H9 (cell line): ENCODE measurements at regions not wholly inside any gene's neighbourhood (a gene's known extent, or its start where the extent isn't known, plus 50 kb on each side); places are given as distances from the start of the nearest gene placed in this dataset.

Experiments used
- DNase-seq: peaks from one replicate; pipeline ENCODE4 v3.0.0-alpha.2; 2017
- H2AFZ ChIP-seq: one replicate; pipeline ENCODE4 v1.6.1; 2013; ENCODE audit warnings: mild to moderate bottlenecking, low read length, control low read depth, moderate library complexity
- H2AK5ac ChIP-seq: 2 replicates; pipeline ENCODE4 v1.6.1; 2013; ENCODE audit warnings: low read length, control low read depth, mixed read lengths; ENCODE audit not compliant: insufficient read length
- H2BK120ac ChIP-seq: one replicate; pipeline ENCODE4 v1.6.1; 2013; ENCODE audit warnings: low read depth, mild to moderate bottlenecking, low read length, control low read depth, inconsistent platforms; ENCODE audit not compliant: poor library complexity, severe bottlenecking
- H2BK12ac ChIP-seq: 2 replicates; pipeline ENCODE4 v1.6.1; 2013; ENCODE audit warnings: low read length, control low read depth, mixed read lengths, low read depth; ENCODE audit not compliant: insufficient read length
- H2BK15ac ChIP-seq: 2 replicates; pipeline ENCODE4 v1.6.1; 2013; ENCODE audit warnings: low read depth, low read length, control low read depth
- H2BK20ac ChIP-seq: one replicate; pipeline ENCODE4 v1.6.1; 2013; ENCODE audit warnings: low read depth, mild to moderate bottlenecking, low read length, control low read depth, inconsistent platforms; ENCODE audit not compliant: poor library complexity, severe bottlenecking
- H2BK5ac ChIP-seq: 2 replicates; pipeline ENCODE4 v1.6.1; 2013; ENCODE audit warnings: low read length, control low read depth, mixed read lengths; ENCODE audit not compliant: insufficient read length
- H3K14ac ChIP-seq: 2 replicates; pipeline ENCODE4 v1.6.1; 2013; ENCODE audit warnings: low read length, control low read depth; ENCODE audit not compliant: insufficient read depth
- H3K18ac ChIP-seq: 2 replicates; pipeline ENCODE4 v1.6.1; 2013; ENCODE audit warnings: low read depth, mild to moderate bottlenecking, mixed read lengths, low read length, control low read depth; ENCODE audit not compliant: insufficient read length
- H3K23ac ChIP-seq: 2 replicates; pipeline ENCODE4 v1.6.1; 2013; ENCODE audit warnings: low read length, control low read depth, mixed read lengths, low read depth; ENCODE audit not compliant: insufficient read length
- H3K23me2 ChIP-seq: 2 replicates; pipeline ENCODE4 v1.6.1; 2013; ENCODE audit warnings: low read depth, mild to moderate bottlenecking, mixed read lengths, low read length, control low read depth; ENCODE audit not compliant: insufficient read length, poor library complexity, severe bottlenecking
- H3K27ac ChIP-seq: 2 replicates; pipeline ENCODE4 v1.5.1; 2013; ENCODE audit warnings: low read length, control low read depth, mixed read lengths, low read depth; ENCODE audit not compliant: insufficient read length
- H3K27me3 ChIP-seq: 2 replicates; pipeline ENCODE4 v1.6.1; 2013; ENCODE audit warnings: low read length, control low read depth, inconsistent platforms; ENCODE audit not compliant: insufficient read depth
- H3K4ac ChIP-seq: 2 replicates; pipeline ENCODE4 v1.6.1; 2013; ENCODE audit warnings: low read depth, mild to moderate bottlenecking, control low read depth, inconsistent platforms, low read length, moderate library complexity
- H3K4me1 ChIP-seq: 2 replicates; pipeline ENCODE4 v1.6.1; 2013; ENCODE audit warnings: low read length, control low read depth, inconsistent platforms; ENCODE audit not compliant: insufficient read depth
- H3K4me2 ChIP-seq: 2 replicates; pipeline ENCODE4 v1.6.1; 2013; ENCODE audit warnings: low read length, control low read depth, mixed read lengths; ENCODE audit not compliant: insufficient read length, insufficient read depth
- H3K56ac ChIP-seq: 2 replicates; pipeline ENCODE4 v1.6.1; 2013; ENCODE audit warnings: low read depth, mild to moderate bottlenecking, mixed read lengths, low read length, control low read depth; ENCODE audit not compliant: insufficient read length
- H3K79me1 ChIP-seq: 2 replicates; pipeline ENCODE4 v1.6.1; 2013; ENCODE audit warnings: low read depth, mild to moderate bottlenecking, moderate library complexity, low read length, control low read depth, inconsistent platforms; ENCODE audit not compliant: insufficient read depth, poor library complexity, severe bottlenecking
- H3K79me2 ChIP-seq: 2 replicates; pipeline ENCODE4 v1.6.1; 2013; ENCODE audit warnings: low read length, control low read depth, inconsistent platforms; ENCODE audit not compliant: insufficient read depth
- H3K9ac ChIP-seq: 2 replicates; pipeline ENCODE4 v1.6.1; 2013; ENCODE audit warnings: low read length, control low read depth, mixed read lengths; ENCODE audit not compliant: insufficient read length; ENCODE audit errors: extremely low read depth
- H3K9me3 ChIP-seq: one replicate; pipeline ENCODE4 v1.6.1; 2013; ENCODE audit warnings: low read depth, low read length, inconsistent platforms; ENCODE audit not compliant: control insufficient read depth
- H3T11ph ChIP-seq: one replicate; pipeline ENCODE4 v1.6.1; 2013; ENCODE audit warnings: mild to moderate bottlenecking, low read length, control low read depth, inconsistent platforms
- H4K20me1 ChIP-seq: one replicate; pipeline ENCODE4 v1.6.1; 2013; ENCODE audit not compliant: control insufficient read depth, insufficient read length, insufficient read depth
- H4K5ac ChIP-seq: 2 replicates; pipeline ENCODE4 v1.6.1; 2013; ENCODE audit warnings: low read depth, mild to moderate bottlenecking, mixed read lengths, low read length, control low read depth; ENCODE audit not compliant: insufficient read length
- H4K8ac ChIP-seq: replicated peaks from 2 replicates; pipeline ENCODE4 v1.6.1; 2013; ENCODE audit warnings: low read length, control low read depth, mixed read lengths, low read depth; ENCODE audit not compliant: insufficient read length
- H4K91ac ChIP-seq: 2 replicates; pipeline ENCODE4 v1.6.1; 2013; ENCODE audit warnings: low read depth, mild to moderate bottlenecking, moderate library complexity, mixed read lengths, low read length, control low read depth; ENCODE audit not compliant: insufficient read length
- H3K27ac Mint-ChIP-seq, 3 experiments: 2 replicates in 2 of 3; 3 replicates in 1 of 3; pipeline ENCODE4 v1.8.0; 2020 to 2021; ENCODE audit warnings: mixed read lengths in 3 of 3, mild to moderate bottlenecking in 1 of 3, moderate library complexity in 1 of 3
- H3K27me3 Mint-ChIP-seq: 2 replicates; pipeline ENCODE4 v1.8.0; 2021; ENCODE audit warnings: low read depth, mild to moderate bottlenecking, moderate library complexity, mixed read lengths
- H3K36me3 Mint-ChIP-seq, 3 experiments: 2 replicates in 2 of 3; 3 replicates in 1 of 3; pipeline ENCODE4 v1.8.0; 2020 to 2021; ENCODE audit warnings: low read depth in 3 of 3, mixed read lengths in 3 of 3; ENCODE audit not compliant: insufficient read depth in 1 of 3
- H3K4me1 Mint-ChIP-seq, 2 experiments: 2 replicates each; pipeline ENCODE4 v1.8.0; 2020; ENCODE audit warnings: mixed read lengths in 2 of 2
- H3K4me3 Mint-ChIP-seq, 2 experiments: 2 replicates in 1 of 2; 3 replicates in 1 of 2; pipeline ENCODE4 v1.8.0; 2020 to 2021; ENCODE audit warnings: mild to moderate bottlenecking in 2 of 2, mixed read lengths in 2 of 2, moderate library complexity in 1 of 2
- H3K9me3 Mint-ChIP-seq, 2 experiments: 2 replicates in 1 of 2; 3 replicates in 1 of 2; pipeline ENCODE4 v1.8.0; 2020; ENCODE audit warnings: mild to moderate bottlenecking in 2 of 2, mixed read lengths in 2 of 2, moderate library complexity in 1 of 2
- CTCF ChIP-seq: fragments of 200-600 bp; sonication (generic); conservative IDR thresholded peaks from 3 replicates; pipeline ENCODE4 v1.8.0; 2021; ENCODE audit warnings: antibody characterized with exemption, mild to moderate bottlenecking
- WGBS: extraction: QIAGEN DNeasy Blood & Tissue Kit; methylation state at CpG from one replicate; pipeline ENCODE4 v1.1.7; 2013; ENCODE audit warnings: missing lambda C conversion rate, low lambda C conversion rate, mixed read lengths; ENCODE audit not compliant: insufficient read length; ENCODE audit errors: extremely low coverage; 5-methylcytosine and 5-hydroxymethylcytosine counted together

GRCh38 chr5:41621420-41621819 lies 111.0 kb upstream of the PLCXD3 start:
- Histone ChIP-seq H2AFZ (no peak overlapping the region), H3K56ac (no peak overlapping the region), H2BK20ac (no peak overlapping the region), H3K79me2 (no peaks in the 10 kb centered on the region), H3K23ac (no peak overlapping the region), H4K91ac (no peak overlapping the region), H3K4ac (no peak overlapping the region), H3K4me2 (no peak overlapping the region), H3K9me3 (no peaks in the 10 kb centered on the region), H3K9ac (no peak overlapping the region), H3K27me3 (no peaks in the 10 kb centered on the region), H3K27ac (no peak overlapping the region), H2BK12ac (no peak overlapping the region), H4K20me1 (no peaks in the 10 kb centered on the region), H3T11ph (no peak overlapping the region), H4K5ac (no peak overlapping the region), H2BK120ac (no peak overlapping the region), H3K23me2 (no peaks in the 10 kb centered on the region), H3K18ac (no peak overlapping the region), H2AK5ac (no peak overlapping the region), H2BK15ac (no peak overlapping the region), H3K4me1 (no peaks in the 10 kb centered on the region), H2BK5ac (no peak overlapping the region), H4K8ac (no peak overlapping the region), H3K14ac (no peak overlapping the region), H3K79me1 (no peaks in the 10 kb centered on the region)
- no peak overlapping the region for H3K27ac Mint-ChIP-seq
- H3K4me1 Mint-ChIP-seq: no peaks in the 10 kb centered on the region
- no peaks in the 10 kb centered on the region for H3K36me3 Mint-ChIP-seq
- TF ChIP-seq CTCF: no peak
- H3K9me3 Mint-ChIP-seq: no peaks in the 10 kb centered on the region
- WGBS: no CpG with 5 or more reads among the region's 2 CpGs
- H3K27me3 Mint-ChIP-seq: no peaks in the 10 kb centered on the region; the same call in 1 of the 2 replicates
- DNase-seq: no peak
- H3K4me3 Mint-ChIP-seq: no peak overlapping the region
